GM12891 (cell line): ENCODE measurements at regions not wholly inside any gene's neighbourhood (a gene's known extent, or its start where the extent isn't known, plus 50 kb on each side); places are given as distances from the start of the nearest gene placed in this dataset.

Experiments
- DNase-seq: peaks from one replicate; pipeline ENCODE4 v3.0.0; 2011; ENCODE audit warnings: low spot score; ENCODE audit not compliant: insufficient read length
- FAIRE-seq: peaks from 2 replicates; lab custom pipeline; 2011; peaks lifted over from hg19 to GRCh38; lab: Jason Lieb, UNC
- PAX5 ChIP-seq: IDR thresholded peaks from 2 replicates; pipeline ENCODE4 v1.6.1; 2011; ENCODE audit warnings: low read length, moderate library complexity, mild to moderate bottlenecking; ENCODE audit not compliant: insufficient read depth, severe bottlenecking
- POLR2A ChIP-seq: IDR thresholded peaks from 2 replicates; pipeline ENCODE4 v1.6.1; 2011; ENCODE audit warnings: low read depth, low read length, control low read depth
- POLR2AphosphoS5 ChIP-seq: IDR thresholded peaks from 2 replicates; pipeline ENCODE4 v1.6.1; 2011; ENCODE audit warnings: low read depth, low read length, control low read depth
- POU2F2 ChIP-seq: IDR thresholded peaks from 2 replicates; pipeline ENCODE4 v1.6.1; 2011; ENCODE audit warnings: low read depth, mild to moderate bottlenecking, control low read depth, low read length, moderate library complexity
- SPI1 ChIP-seq: IDR thresholded peaks from 2 replicates; pipeline ENCODE4 v1.6.1; 2011; ENCODE audit warnings: low read depth, low read length, control low read depth
- TAF1 ChIP-seq: IDR thresholded peaks from 2 replicates; pipeline ENCODE4 v1.6.1; 2011; ENCODE audit warnings: low read depth, low read length, control low read depth

- DNase-seq (no peak), FAIRE-seq (no peak)
- no peak for TF ChIP-seq PAX5
- TF ChIP-seq POLR2AphosphoS5 = no peak
- TF ChIP-seq POLR2A = no peak
- no peak for TF ChIP-seq SPI1
- no peak for TF ChIP-seq POU2F2
- TF ChIP-seq TAF1 = no peak
These were observed 110.5 kb upstream of the ZSWIM2 start for GRCh38 chr2:186959486-186959885.

- DNase-seq = no peak
- no peak for FAIRE-seq
These were observed 101.7 kb upstream of the ZSWIM2 start for GRCh38 chr2:186950694-186951093.

GRCh38 chr2:186949726-186950256 is 100.8 kb upstream of the ZSWIM2 start:
- DNase-seq (no peak), FAIRE-seq (no peak)
- no peak for TF ChIP-seq POLR2AphosphoS5
- TF ChIP-seq POU2F2 = no peak
- TF ChIP-seq POLR2A = no peak
- TF ChIP-seq TAF1 = no peak
- TF ChIP-seq PAX5 = no peak
- no peak for TF ChIP-seq SPI1

More at GRCh38 chr2:186950694-186951093, 101.7 kb upstream of the ZSWIM2 start:
- TF ChIP-seq POLR2AphosphoS5 = no peak
- no peak for TF ChIP-seq TAF1
- TF ChIP-seq SPI1 = no peak
- TF ChIP-seq POU2F2 = no peak
- no peak for TF ChIP-seq POLR2A
- no peak for TF ChIP-seq PAX5

GRCh38 chr2:186947516-186947915 is 98.5 kb upstream of the ZSWIM2 start:
- FAIRE-seq (no peak), DNase-seq (no peak)
- no peak for TF ChIP-seq POLR2AphosphoS5
- no peak for TF ChIP-seq POU2F2
- no peak for TF ChIP-seq TAF1
- no peak for TF ChIP-seq POLR2A
- TF ChIP-seq PAX5 = no peak
- TF ChIP-seq SPI1 = no peak

GRCh38 chr2:186946896-186947467 is 98.0 kb upstream of the ZSWIM2 start:
- FAIRE-seq (no peak), DNase-seq (no peak)
- TF ChIP-seq TAF1 (no peak), POU2F2 (no peak), POLR2A (no peak), SPI1 (no peak)

- TF ChIP-seq POLR2A = no peak
- no peak for TF ChIP-seq TAF1
- no peak for TF ChIP-seq SPI1
- no peak for TF ChIP-seq PAX5
- no peak for TF ChIP-seq POU2F2
- no peak for TF ChIP-seq POLR2AphosphoS5
- FAIRE-seq = no peak
- DNase-seq = no peak
These were observed 92.9 kb upstream of the ZSWIM2 start for GRCh38 chr2:186941853-186942252.

GRCh38 chr2:186940463-186940862 is 91.5 kb upstream of the ZSWIM2 start:
- FAIRE-seq (no peak), DNase-seq (no peak)
- no peak for TF ChIP-seq TAF1
- TF ChIP-seq POU2F2 = no peak
- no peak for TF ChIP-seq POLR2A
- TF ChIP-seq SPI1 = no peak
- no peak for TF ChIP-seq PAX5
- no peak for TF ChIP-seq POLR2AphosphoS5

GRCh38 chr2:186934420-186934819 is 85.5 kb upstream of the ZSWIM2 start:
- TF ChIP-seq POLR2AphosphoS5 (no peak), PAX5 (no peak), TAF1 (no peak), POLR2A (no peak), SPI1 (no peak), POU2F2 (no peak)
- FAIRE-seq = no peak
- DNase-seq = no peak

GRCh38 chr2:186927867-186928191 is 78.9 kb upstream of the ZSWIM2 start:
- TF ChIP-seq POLR2A (no peak), PAX5 (no peak), SPI1 (no peak), TAF1 (no peak), POU2F2 (no peak), POLR2AphosphoS5 (no peak)
- FAIRE-seq (no peak), DNase-seq (no peak)
